Activated naive CD8-positive, alpha-beta T cell treated with anti-CD3 and anti-CD28 coated beads, Interleukin-2, amount 10 ng/mL, durations not matched to agents 7 days and 5 days (primary cell): ENCODE measurements at regions not wholly inside any gene's neighbourhood (a gene's known extent, or its start where the extent isn't known, plus 50 kb on each side); places are given as distances from the start of the nearest gene placed in this dataset.

ENCODE experiments used
- ATAC-seq: fragments of 150-1000 bp; cut with Tn5 transposase; one replicate; pipeline ENCODE4 v1.10.0; 2021; ENCODE audit warnings: low read depth, moderate library complexity
- POLR2A ChIA-PET: fragments of 350-600 bp; sonication (Branson Sonifier 250); formaldehyde crosslinking; loops from one replicate; lab custom pipeline; 2021; ENCODE audit warnings: antibody characterized with exemption; lab: Charles Lee
- DNase-seq: peaks from one replicate; pipeline ENCODE4 v3.0.0; 2021
- H3K27ac Mint-ChIP-seq: one replicate; pipeline ENCODE4 v1.8.0; 2022; ENCODE audit warnings: mild to moderate bottlenecking, mixed read lengths
- H3K27me3 Mint-ChIP-seq: one replicate; pipeline ENCODE4 v1.8.0; 2022; ENCODE audit warnings: mild to moderate bottlenecking, moderate library complexity, mixed read lengths
- H3K36me3 Mint-ChIP-seq: one replicate; pipeline ENCODE4 v1.8.0; 2021; ENCODE audit warnings: mild to moderate bottlenecking, mixed read lengths
- H3K4me1 Mint-ChIP-seq: one replicate; pipeline ENCODE4 v1.8.0; 2021; ENCODE audit warnings: mixed read lengths
- H3K4me3 Mint-ChIP-seq: one replicate; pipeline ENCODE4 v1.8.0; 2022; ENCODE audit warnings: mild to moderate bottlenecking, moderate library complexity, mixed read lengths
- H3K9me3 Mint-ChIP-seq: one replicate; pipeline ENCODE4 v1.8.0; 2021; ENCODE audit warnings: mixed read lengths

DNA sequence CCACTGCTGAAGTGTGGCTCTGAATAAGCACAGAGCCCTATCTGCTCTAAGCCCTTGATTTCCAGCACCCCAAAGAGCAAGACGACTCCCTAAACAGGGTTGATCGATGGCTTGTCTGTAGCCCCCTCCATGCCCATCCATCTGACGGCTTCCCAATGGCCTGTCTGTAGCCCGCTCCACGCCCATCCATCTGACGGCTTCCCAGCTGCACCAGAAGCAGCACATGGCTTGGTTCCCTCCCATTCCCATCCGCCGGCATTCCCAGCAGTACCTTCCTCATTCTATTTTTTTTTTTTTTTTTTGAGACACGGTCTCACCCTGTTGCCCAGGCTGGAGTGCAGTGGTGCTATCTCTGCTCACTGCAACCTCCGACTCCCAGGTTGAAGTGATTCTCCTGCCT lies 64.5 kb downstream of the RBFOX3 start:
- no peak for ATAC-seq
- Mint-ChIP-seq H3K4me1 (no peaks in the 10 kb centered on the region), H3K36me3 (no peaks in the 10 kb centered on the region), H3K27ac (no peak overlapping the region), H3K9me3 (no peaks in the 10 kb centered on the region), H3K4me3 (no peak overlapping the region), H3K27me3 (peaks cover 2% of the 10 kb centered on the region)
- no peak for DNase-seq
- POLR2A ChIA-PET = no interaction called here

DNA sequence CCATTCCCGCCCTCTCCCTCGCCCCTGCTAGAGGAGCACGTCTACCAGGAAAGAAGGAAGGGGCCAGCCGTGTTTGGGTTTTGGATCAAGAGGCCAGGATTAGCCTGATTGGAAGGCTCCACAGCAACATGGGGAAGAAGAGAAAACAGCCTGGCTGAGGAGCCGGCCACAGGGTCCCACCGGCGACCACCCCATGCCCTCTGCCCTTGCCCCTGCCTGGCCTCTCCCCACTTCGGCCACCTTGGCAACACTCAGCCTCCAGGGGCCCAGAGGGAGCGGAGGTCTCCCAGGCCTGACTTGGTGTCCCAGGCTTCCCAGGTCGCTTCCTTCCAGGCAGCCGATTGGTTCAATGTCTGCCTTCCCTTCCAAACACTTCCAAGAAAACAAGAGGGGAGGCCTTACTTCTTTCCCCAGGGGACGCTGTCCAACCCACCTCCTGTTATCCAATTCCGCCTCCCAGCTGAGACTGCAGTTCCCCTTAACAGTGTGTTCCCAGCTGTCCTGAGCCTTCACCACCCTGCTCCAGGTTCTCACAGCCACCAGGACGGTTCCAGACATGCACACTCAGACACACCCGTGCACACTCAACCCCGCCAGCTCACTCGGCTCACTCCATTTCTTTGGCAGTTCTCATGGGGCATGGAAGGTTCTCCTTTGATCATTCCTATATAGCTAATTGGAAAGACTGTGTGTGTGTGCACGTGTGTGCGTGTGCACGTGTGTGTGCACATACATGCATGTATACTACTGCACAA lies 65.4 kb downstream of the RBFOX3 start:
- Mint-ChIP-seq H3K27me3 (peaks cover 2% of the 10 kb centered on the region), H3K4me3 (no peak overlapping the region), H3K9me3 (no peaks in the 10 kb centered on the region), H3K27ac (no peak overlapping the region), H3K4me1 (no peaks in the 10 kb centered on the region), H3K36me3 (no peaks in the 10 kb centered on the region)
- POLR2A ChIA-PET = no interaction called here
- no peak for ATAC-seq
- no peak for DNase-seq

DNA sequence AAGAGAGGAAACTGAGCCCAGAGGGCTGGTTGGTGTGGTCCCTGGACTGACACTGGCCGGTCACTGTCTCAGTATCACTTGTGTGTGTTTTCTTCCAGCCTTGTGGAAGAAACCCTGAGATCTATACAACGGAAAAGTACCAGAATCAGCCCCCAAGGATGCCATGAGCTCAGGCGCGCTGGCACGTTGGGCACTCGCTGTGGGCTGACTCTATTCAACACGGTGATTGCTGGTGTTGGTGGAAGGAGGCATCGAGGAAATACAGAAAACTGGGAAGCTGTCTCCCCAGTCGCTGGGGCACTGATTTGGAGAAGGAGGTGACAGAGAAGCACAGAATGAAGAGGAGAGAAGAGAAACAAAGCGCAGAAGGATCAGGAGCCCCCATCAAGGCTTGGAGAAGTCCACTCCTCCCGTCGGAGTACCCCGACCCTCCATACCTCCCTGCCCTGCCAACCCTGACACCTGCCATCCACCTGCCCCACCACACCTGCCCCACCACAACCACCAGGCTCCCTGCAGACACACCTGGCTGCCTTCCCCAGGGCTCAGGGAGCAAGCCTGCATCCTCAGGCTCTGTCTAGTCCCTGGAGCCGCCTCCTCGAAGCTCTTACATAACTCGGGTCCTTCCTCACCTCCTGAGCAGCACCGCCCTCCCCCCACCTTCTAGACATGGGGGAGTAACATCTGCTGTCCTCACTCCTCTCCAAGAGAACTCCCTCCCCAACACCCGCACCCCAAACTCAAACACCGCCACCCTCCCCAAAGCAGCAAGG lies 66.5 kb downstream of the RBFOX3 start:
- POLR2A ChIA-PET = no interaction called here
- no peaks in the 10 kb centered on the region for H3K4me1 Mint-ChIP-seq
- DNase-seq (no peak), ATAC-seq (no peak)
- no peak overlapping the region for H3K27ac Mint-ChIP-seq
- H3K9me3 Mint-ChIP-seq = no peaks in the 10 kb centered on the region
- no peak overlapping the region for H3K4me3 Mint-ChIP-seq
- H3K27me3 Mint-ChIP-seq = peaks cover 2% of the 10 kb centered on the region
- H3K36me3 Mint-ChIP-seq = no peaks in the 10 kb centered on the region

DNA sequence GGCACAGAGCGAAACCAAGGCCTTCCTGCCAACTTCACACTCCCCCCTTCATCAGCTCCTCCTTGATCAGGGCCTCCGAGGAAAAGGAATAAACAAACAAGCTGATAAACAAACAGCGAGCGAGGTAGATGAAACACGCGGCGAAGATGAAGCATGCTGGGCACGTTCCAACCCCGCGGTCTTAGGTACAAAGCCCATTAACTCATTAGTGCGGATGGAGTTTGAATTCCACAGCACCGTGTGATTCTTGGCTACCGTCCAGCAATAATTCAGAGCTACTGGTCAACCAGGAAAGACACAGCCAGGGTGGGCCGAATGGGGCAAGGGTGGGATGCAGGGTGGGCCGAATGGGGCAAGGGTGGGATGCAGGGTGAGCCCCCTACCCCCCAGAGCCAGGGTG lies 67.3 kb downstream of the RBFOX3 start:
- POLR2A ChIA-PET = no interaction called here

DNA sequence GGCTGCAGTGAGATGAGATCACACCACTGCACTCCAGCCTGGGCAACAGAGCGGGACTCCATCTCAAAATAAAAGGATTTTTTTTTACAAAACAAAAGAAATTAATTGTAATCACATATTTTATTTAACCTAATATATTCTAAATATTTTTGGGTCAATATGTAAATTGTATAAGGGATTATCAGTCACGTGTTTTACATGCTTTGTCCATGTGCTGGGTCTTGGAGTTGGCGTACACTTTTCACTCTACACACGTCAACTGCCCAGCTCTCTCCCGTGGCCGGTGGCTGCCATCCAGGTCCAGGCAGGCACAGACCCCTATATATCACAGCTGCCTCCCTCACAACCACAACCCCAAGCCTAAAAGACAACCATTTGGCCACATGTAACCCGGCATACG lies 68.1 kb downstream of the RBFOX3 start:
- POLR2A ChIA-PET = no interaction called here
- Mint-ChIP-seq H3K4me1 (no peaks in the 10 kb centered on the region), H3K27me3 (peaks cover 2% of the 10 kb centered on the region), H3K9me3 (no peaks in the 10 kb centered on the region), H3K27ac (no peak overlapping the region), H3K36me3 (no peaks in the 10 kb centered on the region), H3K4me3 (no peak overlapping the region)
- ATAC-seq (no peak), DNase-seq (no peak)

More for the DNA sequence above, 67.3 kb downstream of the RBFOX3 start:
- Mint-ChIP-seq H3K4me3 (no peak overlapping the region), H3K9me3 (no peaks in the 10 kb centered on the region), H3K27me3 (peaks cover 2% of the 10 kb centered on the region), H3K27ac (no peak overlapping the region), H3K4me1 (no peaks in the 10 kb centered on the region), H3K36me3 (no peaks in the 10 kb centered on the region)
- ATAC-seq (no peak), DNase-seq (no peak)

DNA sequence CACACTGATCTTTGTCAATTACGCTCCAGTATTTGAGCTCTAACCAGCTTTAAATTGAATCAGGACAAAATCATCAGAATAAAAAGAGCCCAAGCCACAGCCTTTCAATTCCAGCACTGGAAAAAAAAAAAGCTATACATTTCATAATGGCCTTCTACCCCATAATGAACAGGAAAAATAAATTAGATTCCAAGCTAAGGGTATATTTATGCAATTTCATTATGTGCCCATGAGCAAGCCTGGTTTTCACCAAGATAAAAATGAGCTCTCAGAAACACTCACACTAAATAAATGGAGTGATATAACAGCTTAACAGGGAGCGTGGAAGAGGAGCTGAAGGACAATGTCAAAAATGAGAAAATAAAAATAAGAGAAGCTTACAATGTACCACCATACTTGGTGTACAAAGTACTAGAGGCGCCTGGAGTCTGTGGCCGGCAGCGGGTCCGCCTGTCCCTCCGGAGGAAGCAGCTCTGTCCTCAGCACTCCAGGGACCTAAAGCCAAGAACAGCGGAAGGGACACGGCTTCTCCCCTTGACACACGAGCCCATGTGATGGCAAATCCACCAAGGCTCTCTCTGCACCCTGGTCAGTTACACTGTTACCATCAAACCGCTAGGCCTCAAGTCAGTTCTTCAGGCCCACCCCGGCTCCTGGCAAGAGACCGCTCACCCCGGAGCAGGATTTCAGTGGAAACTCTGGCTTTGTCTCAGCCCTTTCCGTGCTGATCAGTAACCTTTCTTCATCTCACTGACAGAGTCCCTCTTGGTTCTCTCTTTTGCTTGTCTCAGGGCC lies 69.6 kb downstream of the RBFOX3 start:
- Mint-ChIP-seq H3K9me3 (no peaks in the 10 kb centered on the region), H3K27ac (no peak overlapping the region), H3K4me3 (no peak overlapping the region), H3K36me3 (no peaks in the 10 kb centered on the region), H3K4me1 (no peaks in the 10 kb centered on the region), H3K27me3 (no peaks in the 10 kb centered on the region)
- DNase-seq (no peak), ATAC-seq (no peak)
- POLR2A ChIA-PET = no interaction called here

DNA sequence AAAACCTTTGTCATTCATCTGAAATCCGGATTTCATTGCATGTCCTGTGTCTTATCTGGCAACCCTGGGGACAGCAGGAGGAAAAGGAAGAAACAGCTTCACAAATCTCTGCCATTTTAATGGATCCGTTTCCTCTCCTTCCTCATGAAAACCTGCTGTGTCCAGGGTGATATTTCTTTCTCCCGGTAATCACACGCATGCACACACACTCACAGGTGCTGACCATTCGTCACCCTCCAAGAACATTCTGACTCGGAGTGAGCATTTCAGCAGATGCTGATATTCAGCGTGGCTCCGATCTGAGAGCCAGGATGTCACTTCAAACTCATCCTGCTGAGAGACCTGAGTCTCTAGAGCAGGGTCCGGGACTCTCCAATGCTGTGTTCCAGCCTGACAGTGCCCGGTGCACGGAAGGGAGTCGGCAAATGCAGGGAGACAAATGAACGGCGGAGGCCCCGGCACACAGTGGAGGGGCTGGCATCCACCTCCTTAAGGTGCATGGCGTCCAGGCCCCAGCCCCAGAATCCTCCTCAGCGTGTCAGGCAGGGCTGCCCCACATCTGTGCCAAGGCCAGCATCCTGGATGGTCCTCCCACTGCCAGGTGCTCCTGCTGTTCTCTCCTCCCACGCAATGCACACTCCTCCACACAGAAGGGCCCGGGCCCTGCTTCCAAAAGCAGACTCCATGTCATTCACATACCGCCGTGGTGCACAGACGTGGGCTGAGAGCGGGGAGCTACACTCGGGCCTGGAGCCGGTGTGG lies 70.7 kb downstream of the RBFOX3 start:
- POLR2A ChIA-PET = no interaction called here
- Mint-ChIP-seq H3K27ac (no peak overlapping the region), H3K9me3 (no peaks in the 10 kb centered on the region), H3K27me3 (no peaks in the 10 kb centered on the region), H3K4me3 (no peak overlapping the region), H3K4me1 (no peaks in the 10 kb centered on the region), H3K36me3 (no peaks in the 10 kb centered on the region)
- ATAC-seq = no peak
- no peak for DNase-seq

DNA sequence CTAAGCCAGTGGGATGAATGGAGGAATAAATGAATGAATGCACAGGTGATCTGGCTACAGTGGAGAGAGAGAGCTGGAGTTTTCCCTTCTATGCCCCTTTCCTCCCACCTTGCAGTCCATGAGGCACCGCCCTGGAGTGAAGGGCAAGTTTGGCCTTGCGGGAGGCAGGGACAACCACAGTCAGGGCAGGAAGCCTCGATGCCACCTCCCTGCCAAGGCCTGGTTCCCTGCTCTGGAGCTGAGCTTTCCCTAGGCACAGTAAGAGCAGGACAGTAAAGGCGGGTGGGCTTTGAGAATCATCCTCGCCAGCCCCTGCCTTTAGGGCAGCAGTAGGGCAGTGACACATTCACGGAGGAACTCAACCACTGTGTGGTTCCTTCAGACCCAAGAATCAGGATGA lies 72.6 kb downstream of the RBFOX3 start:
- no peak overlapping the region for H3K27ac Mint-ChIP-seq

DNA sequence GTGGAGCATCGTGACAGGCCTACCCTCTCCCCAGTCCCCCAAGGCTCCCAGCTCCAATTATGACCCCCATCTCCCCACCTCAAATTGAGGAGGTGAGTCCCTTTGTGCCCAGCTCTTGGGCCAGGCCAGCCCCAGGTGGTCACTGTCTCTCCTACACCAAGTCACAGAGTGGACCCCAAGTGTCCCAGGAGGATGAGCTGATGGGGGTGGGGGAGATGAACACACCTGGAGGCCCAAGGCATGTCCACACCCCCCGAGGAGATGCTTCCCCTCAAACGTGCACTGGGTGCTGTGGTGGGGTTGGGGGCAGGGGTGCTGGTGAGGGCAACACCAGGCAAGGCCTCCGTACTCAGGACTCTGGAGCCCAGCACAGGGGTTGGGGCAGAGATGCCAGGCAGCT lies 73.2 kb downstream of the RBFOX3 start:
- Mint-ChIP-seq H3K4me1 (no peaks in the 10 kb centered on the region), H3K27me3 (no peaks in the 10 kb centered on the region), H3K27ac (no peak overlapping the region), H3K9me3 (no peaks in the 10 kb centered on the region), H3K36me3 (no peaks in the 10 kb centered on the region), H3K4me3 (no peak overlapping the region)
- DNase-seq (no peak), ATAC-seq (no peak)
- POLR2A ChIA-PET = no interaction called here

More for the DNA sequence above, 72.6 kb downstream of the RBFOX3 start:
- no peak for ATAC-seq
- DNase-seq = no peak
- Mint-ChIP-seq H3K9me3 (no peaks in the 10 kb centered on the region), H3K36me3 (no peaks in the 10 kb centered on the region), H3K4me3 (no peak overlapping the region), H3K4me1 (no peaks in the 10 kb centered on the region), H3K27me3 (no peaks in the 10 kb centered on the region)
- POLR2A ChIA-PET = no interaction called here

DNA sequence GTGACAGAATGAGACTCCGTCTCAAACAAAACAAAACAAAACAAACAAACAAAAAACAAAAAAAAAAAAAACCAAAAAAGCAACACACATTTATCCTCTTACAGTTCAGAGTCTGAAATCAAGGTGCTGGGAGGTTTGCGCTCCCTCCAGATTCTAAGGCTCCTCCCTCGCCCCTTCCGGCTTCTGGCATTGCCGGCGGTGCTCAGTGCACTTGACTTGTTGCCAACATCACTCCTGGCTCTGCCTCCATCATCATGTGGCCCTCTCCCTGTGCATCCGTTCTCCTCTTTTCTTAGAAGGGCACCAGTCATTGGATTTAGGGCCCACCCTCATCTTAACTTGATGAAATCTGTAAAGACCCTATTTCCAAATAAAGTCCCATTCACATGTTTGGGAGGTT lies 73.8 kb downstream of the RBFOX3 start:
- Mint-ChIP-seq H3K9me3 (no peaks in the 10 kb centered on the region), H3K4me1 (no peaks in the 10 kb centered on the region), H3K4me3 (no peak overlapping the region), H3K36me3 (no peaks in the 10 kb centered on the region), H3K27ac (no peak overlapping the region), H3K27me3 (no peaks in the 10 kb centered on the region)
- no peak for DNase-seq
- POLR2A ChIA-PET = no interaction called here
- no peak for ATAC-seq

DNA sequence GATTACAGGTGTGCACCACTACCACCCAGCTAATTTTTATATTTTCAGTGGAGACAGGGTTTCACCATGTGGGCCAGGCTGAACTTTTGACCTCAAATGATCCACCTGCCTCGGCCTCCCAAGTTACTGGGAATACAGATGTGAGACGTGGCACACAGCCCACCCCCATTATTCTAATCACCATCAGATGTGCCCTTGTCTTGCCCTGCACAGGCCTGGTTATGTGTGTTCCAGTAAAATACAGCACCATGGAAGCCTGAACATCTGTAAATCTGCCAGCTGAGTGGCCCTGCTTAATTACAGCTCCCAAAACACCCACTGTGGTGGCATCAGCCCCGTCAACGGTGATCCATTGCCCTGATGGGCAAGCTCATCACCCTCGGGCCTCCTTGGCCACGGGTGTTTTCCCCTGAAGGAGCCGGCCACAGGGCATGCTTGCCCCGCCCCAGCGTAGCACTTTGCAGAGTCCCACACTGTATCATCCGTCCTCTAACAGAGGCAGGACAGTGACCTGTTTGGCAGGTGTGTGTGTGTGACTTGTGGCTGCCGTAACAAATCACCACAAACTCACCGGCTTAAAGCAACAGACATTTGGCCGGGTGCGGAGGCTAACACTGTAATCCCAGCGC lies 74.5 kb downstream of the RBFOX3 start:
- no peaks in the 10 kb centered on the region for H3K27me3 Mint-ChIP-seq
- no peaks in the 10 kb centered on the region for H3K9me3 Mint-ChIP-seq
- H3K36me3 Mint-ChIP-seq = no peaks in the 10 kb centered on the region
- POLR2A ChIA-PET = no interaction called here
- H3K4me3 Mint-ChIP-seq = no peak overlapping the region
- H3K27ac Mint-ChIP-seq = no peak overlapping the region
- DNase-seq = no peak
- no peaks in the 10 kb centered on the region for H3K4me1 Mint-ChIP-seq
- no peak for ATAC-seq

DNA sequence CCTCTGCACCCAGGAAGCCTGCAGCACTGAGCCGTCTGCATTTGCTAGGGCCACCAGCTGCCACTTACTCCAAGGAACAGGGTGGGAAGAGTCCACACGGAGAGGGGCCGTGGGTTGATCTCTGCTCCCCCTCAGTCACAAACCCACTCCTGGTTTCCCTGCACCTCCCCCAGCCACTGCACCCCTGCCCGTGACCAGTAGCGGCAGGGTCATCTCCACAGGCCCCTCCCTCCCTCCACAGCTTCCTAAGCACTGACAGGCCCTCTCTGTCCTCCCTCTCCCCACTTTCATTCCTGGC lies 75.2 kb downstream of the RBFOX3 start:
- POLR2A ChIA-PET = no interaction called here
- Mint-ChIP-seq H3K4me1 (no peaks in the 10 kb centered on the region), H3K9me3 (no peaks in the 10 kb centered on the region), H3K36me3 (no peaks in the 10 kb centered on the region), H3K27ac (no peak overlapping the region), H3K27me3 (no peaks in the 10 kb centered on the region), H3K4me3 (no peak overlapping the region)
- ATAC-seq = no peak
- no peak for DNase-seq
